ENCODE measurements at regions not wholly inside any gene's neighbourhood (a gene's known extent, or its start where the extent isn't known, plus 50 kb on each side); places are given as distances from the start of the nearest gene placed in this dataset.
A peak's percentile ranks its signal among the peaks of the same experiment; 100 is the strongest.

- no peaks in the 10 kb centered on the region for H3K27me3 ChIP-seq (ENCODE audit: insufficient read depth, low read length)
- peak overlapping the region; percentile 77 for H2AFZ ChIP-seq (ENCODE audit: low read depth, low read length, poor library complexity, severe bottlenecking)
- H3K9me3 ChIP-seq (ENCODE audit: control insufficient read depth in 1 of 2, insufficient read depth in 1 of 2, low read depth in 1 of 2, low read length in 2 of 2), result no peaks in the 10 kb centered on the region
- peak overlapping the region; percentile 68 for H3K27ac ChIP-seq (ENCODE audit: low read depth, low read length)
- TF ChIP-seq POLR2AphosphoS5 (IDR thresholded peaks at IDR 0.05; ENCODE audit: low read depth, low read length), result no peak
- TF ChIP-seq SP1 (IDR thresholded peaks at IDR 0.05; ENCODE audit: low read depth), result peak; percentile 65
- no peak for TF ChIP-seq ZNF274 (IDR thresholded peaks at IDR 0.05; ENCODE audit: low read depth, low read length)
- no peak for TF ChIP-seq REST (IDR thresholded peaks at IDR 0.05; ENCODE audit: low read depth)
- peak; percentile 99 for TF ChIP-seq TCF7L2 (IDR thresholded peaks at IDR 0.05; ENCODE audit: borderline replicate concordance, extremely low read depth, insufficient read depth, insufficient read length)
- TF ChIP-seq CEBPB (IDR thresholded peaks at IDR 0.05; ENCODE audit: low read depth), result peak; percentile 54; the same call in 1 of the 2 replicates
- no peak for TF ChIP-seq EZH2 (IDR thresholded peaks at IDR 0.05)
- no peak for TF ChIP-seq JUND (IDR thresholded peaks at IDR 0.05)
- no TSS peak for BruUV-seq (replicated peaks)
- RAD21 ChIA-PET (ENCODE audit: low non-redundant PET in 1 of 2, low total read pairs in 2 of 2, uncharacterized antibody in 2 of 2, unreplicated experiment in 2 of 2), result no interaction called here
- no peaks in the 10 kb centered on the region for H3K9me2 ChIP-seq (ENCODE audit: insufficient read depth)
- H3K4me3 ChIP-seq (replicated peaks in 1 of 2; ENCODE audit: low read depth in 1 of 2, low read length in 2 of 2), result peak overlapping the region in 1 of 2 experiments; percentile 24; a peak in 2 of 4 replicates
- no peaks in the 10 kb centered on the region for H4K20me1 ChIP-seq (ENCODE audit: insufficient read depth)
- no peaks in the 10 kb centered on the region for H3K79me2 ChIP-seq (ENCODE audit: insufficient read depth, low read length)
- peak; percentile 65 for ATAC-seq
- H3K4me1 ChIP-seq (ENCODE audit: control insufficient read depth in 1 of 2, insufficient read depth in 2 of 2, low read length in 2 of 2), result peaks cover 54 to 67% of the 10 kb centered on the region in 2 experiments
- H3K36me3 ChIP-seq (ENCODE audit: control insufficient read depth in 1 of 2, insufficient read depth in 2 of 2, low read length in 2 of 2), result peaks cover 0 to 6% of the 10 kb centered on the region in 2 experiments; a peak in 1 of 4 replicates
- DNase-seq (ENCODE audit: low read depth, low spot score), result peak; percentile 64
- H3K9ac ChIP-seq (ENCODE audit: low read length), result peak overlapping the region; percentile 45
- peak overlapping the region; percentile 69 for H3K4me2 ChIP-seq (ENCODE audit: low read length)
- CTCF ChIA-PET, result no interaction called here
- intact Hi-C loops (cut with micrococcal nuclease), result no loop called here
- POLR2A ChIA-PET, result interaction anchor here (1.2 kb wide), 1 partner anchor 60 kb away, joined by 3 read pairs; no protein-coding TSS in a partner anchor
Measured at GRCh38 chr11:27873664-27874063, 173.4 kb upstream of the BDNF start.
